ENCODE measurements at regions not wholly inside any gene's neighbourhood (a gene's known extent, or its start where the extent isn't known, plus 50 kb on each side); places are given as distances from the start of the nearest gene placed in this dataset.

- TF ChIP-seq CTCF (IDR thresholded peaks at IDR 0.05) (no peak), POLR2A (IDR thresholded peaks at IDR 0.05; ENCODE audit: low read depth) (no peak), POLR2AphosphoS5 (IDR thresholded peaks at IDR 0.05) (no peak)
Observed at GRCh38 chr2:138919120-138919747, 139.0 kb upstream of the NXPH2 start.

All from esophagus muscularis mucosa (tissue), 3 donors.